ENCODE measurements at regions not wholly inside any gene's neighbourhood (a gene's known extent, or its start where the extent isn't known, plus 50 kb on each side); places are given as distances from the start of the nearest gene placed in this dataset.

- Mint-ChIP-seq H3K4me3 (no peak overlapping the region), H3K9me3 (no peaks in the 10 kb centered on the region), H3K27ac (no peak overlapping the region), H3K4me1 (ENCODE audit: low read depth) (peaks cover 16% of the 10 kb centered on the region), H3K27me3 (ENCODE audit: insufficient read depth) (no peaks in the 10 kb centered on the region), H3K36me3 (ENCODE audit: low read depth) (peaks cover 2% of the 10 kb centered on the region)
- intact Hi-C loops (cut with micrococcal nuclease), result no loop called here
- DNase-seq (ENCODE audit: low spot score), result no peak
Observed at GRCh38 chr2:177329064-177329463, 63.5 kb upstream of the AGPS start.

DNA sequence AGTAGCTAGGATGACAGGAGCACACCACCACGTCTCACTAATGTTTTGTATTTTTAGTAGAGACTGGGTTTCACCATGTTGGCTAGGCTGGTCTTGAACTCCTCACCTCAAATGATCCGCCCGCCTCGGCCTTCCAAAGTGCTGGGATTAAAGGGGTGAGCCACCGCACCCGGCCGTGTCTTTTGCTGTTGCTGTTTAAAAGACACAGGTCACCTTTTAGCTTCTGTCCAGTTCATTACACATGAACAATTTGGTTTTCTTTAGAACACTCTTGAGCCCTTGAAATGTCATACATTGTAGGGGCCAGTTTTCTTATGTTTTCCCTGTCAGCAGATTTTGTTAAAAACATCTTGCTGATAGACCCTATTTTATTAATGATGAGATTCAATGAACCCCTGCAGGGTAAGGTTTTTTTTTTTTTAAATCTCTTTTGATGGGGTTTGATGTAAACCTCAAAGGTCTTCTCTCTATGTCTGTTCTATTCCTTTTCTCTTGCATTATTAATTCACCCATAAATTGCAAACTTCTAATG, 61.0 kb upstream of the AGPS start:
- Mint-ChIP-seq H3K4me3 (no peak overlapping the region), H3K36me3 (ENCODE audit: low read depth) (peaks cover 6% of the 10 kb centered on the region), H3K4me1 (ENCODE audit: low read depth) (peaks cover 16% of the 10 kb centered on the region), H3K9me3 (no peaks in the 10 kb centered on the region), H3K27me3 (ENCODE audit: insufficient read depth) (no peaks in the 10 kb centered on the region), H3K27ac (no peak overlapping the region)
- intact Hi-C loops (cut with micrococcal nuclease), result no loop called here
- DNase-seq (ENCODE audit: low spot score), result no peak

GRCh38 chr2:177332026-177332991, 60.3 kb upstream of the AGPS start:
- intact Hi-C loops (cut with micrococcal nuclease), result loop anchor here (1.0 to 2.0 kb wide), 4 partner anchors 36 to 168 kb away; no protein-coding TSS in a partner anchor
- Mint-ChIP-seq H3K27me3 (ENCODE audit: insufficient read depth) (no peaks in the 10 kb centered on the region), H3K27ac (no peak overlapping the region), H3K36me3 (ENCODE audit: low read depth) (peaks cover 6% of the 10 kb centered on the region), H3K4me1 (ENCODE audit: low read depth) (peaks cover 16% of the 10 kb centered on the region), H3K4me3 (no peak overlapping the region), H3K9me3 (no peaks in the 10 kb centered on the region)
- DNase-seq (ENCODE audit: low spot score), result peak; percentile 45

DNA sequence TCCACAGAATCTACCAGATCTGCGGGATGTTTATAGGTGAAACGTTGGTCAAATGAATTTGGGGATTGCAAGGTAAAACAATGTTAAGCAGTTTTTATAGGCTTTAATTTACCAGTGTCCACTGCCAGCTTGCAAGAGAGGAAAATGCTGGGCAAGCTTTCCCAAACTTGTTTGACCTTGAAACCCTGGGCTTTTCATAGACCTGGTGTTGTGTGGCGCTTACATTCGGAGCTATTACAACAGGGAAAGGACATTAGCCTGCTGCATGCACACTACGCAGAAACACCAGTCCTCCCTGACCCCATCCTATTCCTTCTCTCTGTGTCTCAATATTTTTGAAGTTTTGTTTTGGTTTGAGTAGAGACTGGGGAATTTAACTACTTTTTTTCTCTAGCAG, 59.6 kb upstream of the AGPS start:
- intact Hi-C loops (cut with micrococcal nuclease), result loop anchor here (1.0 to 2.0 kb wide), 4 partner anchors 36 to 169 kb away; no protein-coding TSS in a partner anchor
- DNase-seq (ENCODE audit: low spot score), result no peak
- peaks cover 6% of the 10 kb centered on the region for H3K36me3 Mint-ChIP-seq (ENCODE audit: low read depth)
- no peaks in the 10 kb centered on the region for H3K9me3 Mint-ChIP-seq
- H3K4me3 Mint-ChIP-seq, result no peak overlapping the region
- no peak overlapping the region for H3K27ac Mint-ChIP-seq
- H3K4me1 Mint-ChIP-seq (ENCODE audit: low read depth), result peaks cover 18% of the 10 kb centered on the region
- no peaks in the 10 kb centered on the region for H3K27me3 Mint-ChIP-seq (ENCODE audit: insufficient read depth)

GRCh38 chr2:177334940-177335543, 57.5 kb upstream of the AGPS start:
- intact Hi-C loops (cut with micrococcal nuclease), result loop anchor here (1.0 to 5.0 kb wide), 6 partner anchors 57 to 428 kb away; partner anchors contain the start of gene AGPS
- H3K27ac Mint-ChIP-seq, result no peak overlapping the region
- no peaks in the 10 kb centered on the region for H3K27me3 Mint-ChIP-seq (ENCODE audit: insufficient read depth)
- no peaks in the 10 kb centered on the region for H3K9me3 Mint-ChIP-seq
- no peak overlapping the region for H3K4me3 Mint-ChIP-seq
- peak; percentile 19 for DNase-seq (ENCODE audit: low spot score)
- peaks cover 17% of the 10 kb centered on the region for H3K4me1 Mint-ChIP-seq (ENCODE audit: low read depth)
- H3K36me3 Mint-ChIP-seq (ENCODE audit: low read depth), result peaks cover 3% of the 10 kb centered on the region

DNA sequence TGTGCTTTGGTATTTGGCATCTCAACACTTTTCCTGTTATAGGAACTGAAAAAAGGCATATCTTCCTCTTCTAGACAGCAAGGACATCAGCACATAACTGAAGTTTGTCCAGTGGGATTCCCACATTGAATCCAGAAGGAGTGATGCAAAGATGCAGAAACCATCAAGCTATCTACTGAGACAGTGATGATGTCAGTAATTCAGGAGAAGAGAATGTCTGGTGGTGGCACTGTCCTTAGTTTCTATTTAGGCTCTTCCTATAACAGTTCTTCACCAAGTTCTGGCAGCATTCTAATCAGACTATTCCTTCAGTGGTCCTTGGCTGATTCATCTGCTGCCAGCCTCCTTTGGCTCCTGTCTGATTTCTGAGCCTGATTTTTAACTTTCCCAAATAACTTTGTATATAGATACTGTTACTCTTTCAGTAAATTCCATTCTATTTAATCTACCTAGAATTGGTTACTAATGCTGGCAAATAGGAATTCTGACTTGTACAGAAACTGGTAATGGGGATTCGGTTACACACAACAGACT, 56.6 kb upstream of the AGPS start:
- Mint-ChIP-seq H3K4me3 (no peak overlapping the region), H3K27ac (no peak overlapping the region), H3K9me3 (no peaks in the 10 kb centered on the region), H3K27me3 (ENCODE audit: insufficient read depth) (no peaks in the 10 kb centered on the region), H3K36me3 (ENCODE audit: low read depth) (peaks cover 3% of the 10 kb centered on the region), H3K4me1 (ENCODE audit: low read depth) (peaks cover 17% of the 10 kb centered on the region)
- no peak for DNase-seq (ENCODE audit: low spot score)
- intact Hi-C loops (cut with micrococcal nuclease), result loop anchor here (1.0 to 5.0 kb wide), 6 partner anchors 56 to 427 kb away; partner anchors contain the start of gene AGPS

GRCh38 chr2:177338177-177338721, 54.3 kb upstream of the AGPS start:
- H3K36me3 Mint-ChIP-seq (ENCODE audit: low read depth), result peaks cover 3% of the 10 kb centered on the region
- no peaks in the 10 kb centered on the region for H3K27me3 Mint-ChIP-seq (ENCODE audit: insufficient read depth)
- intact Hi-C loops (cut with micrococcal nuclease), result loop anchor here (5.0 kb wide), 1 partner anchor 279 kb away; a partner anchor contains a TSS
- H3K4me1 Mint-ChIP-seq (ENCODE audit: low read depth), result peaks cover 6% of the 10 kb centered on the region
- no peaks in the 10 kb centered on the region for H3K9me3 Mint-ChIP-seq
- H3K4me3 Mint-ChIP-seq, result no peak overlapping the region
- H3K27ac Mint-ChIP-seq, result no peak overlapping the region
- no peak for DNase-seq (ENCODE audit: low spot score)

GRCh38 chr2:177340158-177340557, 52.4 kb upstream of the AGPS start:
- no peak for DNase-seq (ENCODE audit: low spot score)
- peaks cover 6% of the 10 kb centered on the region for H3K4me1 Mint-ChIP-seq (ENCODE audit: low read depth)
- intact Hi-C loops (cut with micrococcal nuclease), result no loop called here
- no peak overlapping the region for H3K27ac Mint-ChIP-seq
- H3K36me3 Mint-ChIP-seq (ENCODE audit: low read depth), result peaks cover 1% of the 10 kb centered on the region
- no peaks in the 10 kb centered on the region for H3K9me3 Mint-ChIP-seq
- no peak overlapping the region for H3K4me3 Mint-ChIP-seq
- no peaks in the 10 kb centered on the region for H3K27me3 Mint-ChIP-seq (ENCODE audit: insufficient read depth)

DNA sequence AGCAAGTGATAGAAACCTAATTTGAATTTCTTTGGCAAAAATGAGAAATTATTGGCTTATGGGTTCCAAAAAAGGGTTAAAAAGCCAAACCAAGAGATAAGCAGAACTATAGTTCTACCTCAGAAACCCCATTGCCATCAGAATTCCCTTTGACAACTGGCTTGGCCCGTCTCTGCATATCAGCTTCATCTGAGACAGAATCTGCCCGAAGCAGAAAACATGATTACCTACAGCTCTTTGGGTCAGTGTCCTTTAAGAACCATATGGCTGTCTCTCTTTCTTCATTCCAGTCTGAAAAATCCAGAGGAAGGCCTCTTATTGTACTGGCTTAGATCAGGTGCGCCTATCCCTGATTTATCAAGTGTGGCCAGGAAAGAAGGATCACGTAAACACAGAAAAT, 49.8 kb upstream of the AGPS start:
- Mint-ChIP-seq H3K36me3 (ENCODE audit: low read depth) (no peaks in the 10 kb centered on the region), H3K4me3 (no peak overlapping the region), H3K9me3 (no peaks in the 10 kb centered on the region), H3K27ac (no peak overlapping the region), H3K4me1 (ENCODE audit: low read depth) (peaks cover 6% of the 10 kb centered on the region), H3K27me3 (ENCODE audit: insufficient read depth) (no peaks in the 10 kb centered on the region)
- no peak for DNase-seq (ENCODE audit: low spot score)
- intact Hi-C loops (cut with micrococcal nuclease), result no loop called here
